Suprapubic skin (tissue), 4 donors: ENCODE measurements at regions not wholly inside any gene's neighbourhood (a gene's known extent, or its start where the extent isn't known, plus 50 kb on each side); places are given as distances from the start of the nearest gene placed in this dataset.

ENCODE experiments used
- DNase-seq, 2 donors: peaks; one replicate each; pipeline ENCODE4 v3.0.0-alpha.2; 2019; ENCODE audit warnings: low spot score in 2 of 2
- H3K27ac ChIP-seq: fragments of 200-600 bp; sonication (generic); one replicate; pipeline ENCODE4 v1.5.1; 2019
- H3K27me3 ChIP-seq: fragments of 200-600 bp; sonication (generic); one replicate; pipeline ENCODE4 v1.5.1; 2019
- H3K36me3 ChIP-seq: fragments of 200-600 bp; sonication (generic); one replicate; pipeline ENCODE4 v1.5.1; 2019
- H3K4me1 ChIP-seq: fragments of 200-600 bp; sonication (generic); one replicate; pipeline ENCODE4 v1.5.1; 2019
- H3K4me3 ChIP-seq: fragments of 200-600 bp; sonication (generic); one replicate; pipeline ENCODE4 v1.5.1; 2019; ENCODE audit warnings: mild to moderate bottlenecking
- H3K9me3 ChIP-seq: fragments of 200-600 bp; sonication (generic); one replicate; pipeline ENCODE4 v1.5.1; 2019
- EP300 ChIP-seq: sonication (generic); formaldehyde crosslinking; IDR thresholded peaks from one replicate; pipeline ENCODE4 v1.6.1; 2017; ENCODE audit warnings: antibody characterized with exemption
- POLR2A ChIP-seq, 2 donors: fragments of 450-650 bp; IDR thresholded peaks; one replicate each; pipeline ENCODE4 v1.6.1; 2017; ENCODE audit warnings: antibody characterized with exemption in 2 of 2, mild to moderate bottlenecking in 2 of 2, moderate library complexity in 2 of 2
- POLR2AphosphoS5 ChIP-seq, 3 donors: sonication (generic); formaldehyde crosslinking; IDR thresholded peaks; one replicate each; pipeline ENCODE4 v1.6.1; 2017; ENCODE audit warnings: antibody characterized with exemption in 3 of 3
- WGBS: methylation state at CpG from one replicate; pipeline ENCODE4 v1.1.5; 2018; 5-methylcytosine and 5-hydroxymethylcytosine counted together
- TF ChIP-seq, protein P1 (sequence below), 2 donors: fragments of 200-600 bp in 1 of 2; fragments of 450-650 bp in 1 of 2; sonication (generic) in 1 of 2; IDR thresholded peaks; one replicate each; pipeline ENCODE4 v1.5.1; 2016 to 2019; ENCODE audit warnings: antibody characterized with exemption in 2 of 2, mild to moderate bottlenecking in 1 of 2, moderate library complexity in 1 of 2

DNA sequence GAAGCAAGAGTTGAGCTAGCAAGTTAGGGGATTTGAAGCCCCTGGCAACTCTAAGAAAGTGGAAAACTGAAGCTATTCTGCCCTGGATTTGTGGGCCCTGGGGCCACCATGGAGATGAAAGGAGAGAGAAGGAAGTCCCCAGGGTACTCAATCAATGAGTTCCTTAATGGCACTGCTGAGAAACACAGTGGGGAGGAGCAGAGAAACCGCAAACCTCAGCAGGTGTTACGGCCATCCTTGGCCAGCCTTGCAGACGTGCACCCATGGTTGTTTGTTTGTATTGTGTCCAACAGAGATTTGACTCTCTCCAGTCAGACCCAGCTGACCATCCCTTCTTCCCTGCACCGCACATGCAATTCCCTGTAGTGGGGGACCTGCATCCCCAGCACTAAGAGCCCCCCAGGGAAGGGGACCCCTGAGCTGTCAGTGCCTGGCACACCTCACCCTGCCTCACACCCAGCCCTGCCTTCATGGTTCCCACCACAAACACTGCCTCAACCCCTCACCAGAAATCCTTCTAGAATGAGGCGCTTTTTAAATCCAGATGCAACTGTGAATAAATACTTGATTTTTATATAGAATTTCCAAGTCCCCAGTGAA lies 255.3 kb downstream of the SH3BP4 start:
- Histone ChIP-seq H3K9me3 (no peaks in the 10 kb centered on the region), H3K27me3 (peaks cover 4% of the 10 kb centered on the region), H3K27ac (no peak overlapping the region), H3K36me3 (no peaks in the 10 kb centered on the region), H3K4me3 (no peak overlapping the region), H3K4me1 (peaks cover 2% of the 10 kb centered on the region)
- WGBS = 51% methylated on average over 5 of the region's 5 CpGs
- TF ChIP-seq, protein P1, sequence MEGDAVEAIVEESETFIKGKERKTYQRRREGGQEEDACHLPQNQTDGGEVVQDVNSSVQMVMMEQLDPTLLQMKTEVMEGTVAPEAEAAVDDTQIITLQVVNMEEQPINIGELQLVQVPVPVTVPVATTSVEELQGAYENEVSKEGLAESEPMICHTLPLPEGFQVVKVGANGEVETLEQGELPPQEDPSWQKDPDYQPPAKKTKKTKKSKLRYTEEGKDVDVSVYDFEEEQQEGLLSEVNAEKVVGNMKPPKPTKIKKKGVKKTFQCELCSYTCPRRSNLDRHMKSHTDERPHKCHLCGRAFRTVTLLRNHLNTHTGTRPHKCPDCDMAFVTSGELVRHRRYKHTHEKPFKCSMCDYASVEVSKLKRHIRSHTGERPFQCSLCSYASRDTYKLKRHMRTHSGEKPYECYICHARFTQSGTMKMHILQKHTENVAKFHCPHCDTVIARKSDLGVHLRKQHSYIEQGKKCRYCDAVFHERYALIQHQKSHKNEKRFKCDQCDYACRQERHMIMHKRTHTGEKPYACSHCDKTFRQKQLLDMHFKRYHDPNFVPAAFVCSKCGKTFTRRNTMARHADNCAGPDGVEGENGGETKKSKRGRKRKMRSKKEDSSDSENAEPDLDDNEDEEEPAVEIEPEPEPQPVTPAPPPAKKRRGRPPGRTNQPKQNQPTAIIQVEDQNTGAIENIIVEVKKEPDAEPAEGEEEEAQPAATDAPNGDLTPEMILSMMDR (IDR thresholded peaks at IDR 0.05) = no peak
- TF ChIP-seq POLR2AphosphoS5 (IDR thresholded peaks at IDR 0.05) = no peak
- TF ChIP-seq POLR2A (IDR thresholded peaks at IDR 0.05) = no peak
- no peak for TF ChIP-seq EP300
- DNase-seq = no peak

DNA sequence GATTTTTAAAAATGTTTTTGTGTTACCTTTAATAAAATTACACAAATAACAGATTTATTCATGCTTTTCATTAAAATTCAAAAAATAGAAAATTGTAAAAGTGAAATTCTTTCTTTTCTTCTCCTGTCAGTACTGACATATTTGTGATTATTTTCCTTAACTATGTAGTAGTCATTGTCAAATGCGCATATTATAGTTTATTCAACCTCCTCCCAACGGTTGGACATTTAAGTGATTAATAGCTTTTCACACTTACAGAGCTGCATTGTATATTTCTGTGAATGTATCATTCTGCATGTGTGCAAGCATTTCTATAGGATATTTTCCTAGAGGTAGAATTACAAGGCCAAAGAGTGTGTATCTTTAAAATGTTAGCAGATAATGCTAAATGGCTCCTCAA lies 259.2 kb downstream of the SH3BP4 start:
- no peaks in the 10 kb centered on the region for H3K36me3 ChIP-seq
- WGBS = 33% methylated on average over 2 of the region's 2 CpGs
- H3K27me3 ChIP-seq = peaks cover 4% of the 10 kb centered on the region
- no peak for DNase-seq
- TF ChIP-seq POLR2AphosphoS5 (IDR thresholded peaks at IDR 0.05) (no peak), EP300 (no peak), POLR2A (IDR thresholded peaks at IDR 0.05) (no peak)
- TF ChIP-seq, protein P1 (IDR thresholded peaks at IDR 0.05) = no peak
- H3K4me3 ChIP-seq = no peak overlapping the region
- H3K27ac ChIP-seq = no peak overlapping the region
- H3K4me1 ChIP-seq = no peaks in the 10 kb centered on the region
- no peaks in the 10 kb centered on the region for H3K9me3 ChIP-seq

DNA sequence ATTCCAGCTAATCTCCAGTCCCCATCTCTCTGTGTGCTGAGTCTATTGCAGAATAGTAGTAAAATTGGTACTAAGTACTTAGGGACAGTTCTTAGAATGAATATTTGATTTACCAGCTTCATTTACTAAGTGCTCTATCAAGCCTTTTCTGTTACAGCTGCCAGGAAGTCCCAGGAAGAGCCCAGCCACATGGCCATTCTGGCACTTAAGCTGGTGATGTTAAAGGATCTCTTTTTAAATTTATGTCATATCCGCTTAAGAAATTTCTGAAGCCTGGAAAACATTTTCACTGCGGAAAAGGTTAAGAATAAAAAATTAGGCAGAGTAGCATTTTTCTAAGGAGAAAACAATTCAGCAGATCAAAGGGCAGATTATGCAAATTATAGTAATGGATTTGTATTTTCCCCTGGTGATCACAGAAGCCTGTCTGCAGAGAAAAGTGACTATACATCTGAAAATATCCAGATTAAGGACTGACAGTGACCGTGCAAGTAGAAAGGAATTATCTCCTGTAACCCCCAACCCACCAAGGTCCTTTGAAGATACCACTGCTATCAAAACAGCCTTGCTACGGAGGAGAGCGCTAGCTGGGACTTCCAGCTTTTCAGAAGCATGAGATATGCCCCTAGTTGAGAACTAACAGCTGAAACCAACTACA lies 260.8 kb downstream of the SH3BP4 start:
- H3K4me1 ChIP-seq = no peaks in the 10 kb centered on the region
- DNase-seq = no peak
- no peak overlapping the region for H3K4me3 ChIP-seq
- H3K9me3 ChIP-seq = no peaks in the 10 kb centered on the region
- 69% methylated on average over 5 of the region's 5 CpGs for WGBS
- no peak overlapping the region for H3K27ac ChIP-seq
- H3K27me3 ChIP-seq = peaks cover 4% of the 10 kb centered on the region
- H3K36me3 ChIP-seq = no peaks in the 10 kb centered on the region
- no peak for TF ChIP-seq POLR2AphosphoS5 (IDR thresholded peaks at IDR 0.05)

DNA sequence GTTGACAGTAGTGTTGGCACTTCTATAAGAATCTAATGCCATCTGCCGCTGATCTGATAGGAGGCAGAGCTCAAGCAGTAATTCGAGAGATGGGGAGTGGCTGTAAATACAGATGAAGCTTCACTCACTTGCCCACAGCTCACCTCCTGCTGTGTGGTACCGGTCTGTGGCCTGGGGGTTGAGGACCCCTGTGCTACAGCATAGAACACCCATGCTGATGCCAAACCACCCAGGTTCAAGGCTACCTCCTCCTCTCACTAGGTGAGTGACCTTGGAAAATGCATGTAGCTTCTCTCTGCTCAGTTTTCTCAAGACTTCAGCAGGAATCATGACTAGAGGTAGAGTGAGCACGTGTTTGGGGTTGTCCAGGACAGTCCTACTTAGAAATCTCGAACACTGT lies 263.4 kb downstream of the SH3BP4 start:
- Histone ChIP-seq H3K9me3 (no peaks in the 10 kb centered on the region), H3K4me1 (no peaks in the 10 kb centered on the region), H3K36me3 (no peaks in the 10 kb centered on the region), H3K4me3 (no peak overlapping the region), H3K27ac (no peak overlapping the region), H3K27me3 (peaks cover 2% of the 10 kb centered on the region)
- no peak for DNase-seq
- TF ChIP-seq POLR2AphosphoS5 (IDR thresholded peaks at IDR 0.05) (no peak), POLR2A (IDR thresholded peaks at IDR 0.05) (no peak), EP300 (no peak)
- TF ChIP-seq, protein P1 (IDR thresholded peaks at IDR 0.05) = no peak
- 82% methylated on average over 5 of the region's 5 CpGs for WGBS

DNA sequence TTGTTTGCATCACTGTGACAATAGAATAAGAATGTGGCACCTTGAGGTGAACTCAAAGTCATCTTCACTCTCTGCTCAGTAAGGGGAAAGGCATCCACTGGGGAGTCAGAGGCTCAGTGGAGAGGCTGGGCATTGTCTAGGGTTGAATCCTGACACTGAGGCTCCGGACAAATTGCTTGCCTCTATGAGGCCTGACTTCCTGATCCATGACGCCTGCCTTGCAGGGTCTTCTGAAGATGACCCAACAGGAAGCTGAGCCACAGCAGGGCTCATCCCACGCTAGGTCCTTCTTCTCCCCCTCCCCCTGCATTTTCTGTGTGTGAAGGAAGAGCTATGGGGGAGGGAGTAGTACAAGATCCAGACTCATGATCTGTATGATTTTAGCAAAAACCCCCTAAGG lies 265.1 kb downstream of the SH3BP4 start:
- peaks cover 2% of the 10 kb centered on the region for H3K27me3 ChIP-seq
- no peak for DNase-seq

More for the DNA sequence above, 265.1 kb downstream of the SH3BP4 start:
- Histone ChIP-seq H3K9me3 (no peaks in the 10 kb centered on the region), H3K4me1 (no peaks in the 10 kb centered on the region), H3K27ac (no peak overlapping the region), H3K36me3 (no peaks in the 10 kb centered on the region), H3K4me3 (no peak overlapping the region)
- TF ChIP-seq, protein P1 (IDR thresholded peaks at IDR 0.05) = no peak
- no peak for TF ChIP-seq POLR2AphosphoS5 (IDR thresholded peaks at IDR 0.05)
- TF ChIP-seq EP300 = no peak
- TF ChIP-seq POLR2A (IDR thresholded peaks at IDR 0.05) = no peak
- WGBS = 81% methylated on average over 3 of the region's 3 CpGs
